RPMI8226 (cell line): ENCODE measurements at regions not wholly inside any gene's neighbourhood (a gene's known extent, or its start where the extent isn't known, plus 50 kb on each side); places are given as distances from the start of the nearest gene placed in this dataset.

ENCODE experiments used
- DNase-seq: peaks from one replicate; pipeline ENCODE4 v3.0.0-alpha.2; 2015

DNA sequence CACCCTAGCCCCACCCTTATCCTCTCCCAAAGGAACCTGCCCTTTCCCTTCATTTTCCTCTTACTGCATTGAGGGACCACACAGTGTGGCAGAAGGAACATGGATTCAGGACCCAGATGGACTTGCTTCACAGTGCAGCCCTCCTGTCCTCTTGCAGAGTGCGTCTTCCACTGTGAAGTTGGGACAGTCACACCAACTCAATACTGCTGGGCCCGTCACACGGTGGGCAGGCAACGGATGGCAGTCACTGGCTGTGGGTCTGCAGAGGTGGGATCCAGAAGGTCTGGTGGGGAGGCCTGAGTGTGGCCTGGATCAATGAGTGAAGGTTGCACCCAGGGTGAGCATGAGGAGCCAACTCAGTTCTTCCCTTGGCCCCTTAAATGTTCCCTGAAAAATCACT is 129.9 kb upstream of the B3GAT1 start:
- no peak for DNase-seq

DNA sequence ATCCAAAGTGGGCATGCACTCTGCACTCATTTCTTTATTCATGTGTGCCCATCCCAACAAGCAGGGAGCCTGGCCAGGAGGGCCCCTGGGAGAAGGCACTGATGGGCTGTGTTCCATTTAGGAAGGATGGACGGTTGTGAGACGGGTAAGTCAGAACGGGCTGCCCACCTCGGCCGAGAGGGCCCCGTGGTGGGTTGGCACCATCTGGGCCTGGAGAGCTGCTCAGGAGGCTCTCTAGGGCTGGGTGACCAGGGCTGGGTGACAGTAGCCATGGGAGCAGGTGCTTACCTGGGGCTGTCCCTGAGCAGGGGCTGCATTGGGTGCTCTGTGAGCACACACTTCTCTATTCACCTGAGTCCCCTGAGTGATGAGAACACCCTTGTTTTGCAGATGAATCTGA is 129.3 kb upstream of the B3GAT1 start:
- no peak for DNase-seq

DNA sequence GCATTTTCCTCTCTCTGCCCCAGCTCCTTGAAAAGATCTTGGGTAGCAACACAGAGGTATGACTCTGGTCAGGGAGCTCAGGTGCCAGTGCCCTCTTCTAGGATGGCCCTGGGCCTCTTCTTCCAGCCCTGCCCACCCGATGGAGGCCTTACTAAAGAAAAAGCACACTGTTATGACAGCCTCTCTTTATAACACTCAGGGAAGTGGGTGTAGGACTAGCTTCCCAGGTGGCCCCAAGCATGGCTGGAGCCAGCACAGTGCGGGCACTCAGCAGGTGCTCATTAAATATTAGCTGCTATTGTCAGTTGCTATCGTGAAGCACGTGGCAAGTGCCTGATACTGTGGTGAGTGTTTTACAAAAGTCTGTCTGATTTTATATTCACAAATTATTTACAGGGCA is 127.2 kb upstream of the B3GAT1 start:
- no peak for DNase-seq

DNA sequence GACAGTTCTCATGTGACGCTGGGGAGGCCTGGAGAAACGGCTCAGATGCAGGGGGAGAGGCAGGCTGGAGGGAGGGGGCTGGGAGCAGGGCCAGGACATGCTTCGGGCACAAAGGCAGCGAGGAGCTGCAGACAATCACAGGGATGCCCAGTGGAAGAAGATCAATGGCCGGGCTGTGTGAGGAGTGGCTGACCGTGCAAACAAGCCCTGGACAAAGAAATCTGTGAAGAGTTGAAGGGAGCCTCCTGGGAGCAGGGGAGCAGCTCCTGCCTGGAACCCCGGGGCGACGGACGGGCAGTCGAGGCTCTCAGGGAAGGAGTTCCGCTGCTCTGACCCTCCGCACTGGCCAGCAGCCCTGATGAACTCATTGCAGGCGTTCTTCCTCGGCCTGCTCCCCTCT is 126.7 kb upstream of the B3GAT1 start:
- DNase-seq: no peak

DNA sequence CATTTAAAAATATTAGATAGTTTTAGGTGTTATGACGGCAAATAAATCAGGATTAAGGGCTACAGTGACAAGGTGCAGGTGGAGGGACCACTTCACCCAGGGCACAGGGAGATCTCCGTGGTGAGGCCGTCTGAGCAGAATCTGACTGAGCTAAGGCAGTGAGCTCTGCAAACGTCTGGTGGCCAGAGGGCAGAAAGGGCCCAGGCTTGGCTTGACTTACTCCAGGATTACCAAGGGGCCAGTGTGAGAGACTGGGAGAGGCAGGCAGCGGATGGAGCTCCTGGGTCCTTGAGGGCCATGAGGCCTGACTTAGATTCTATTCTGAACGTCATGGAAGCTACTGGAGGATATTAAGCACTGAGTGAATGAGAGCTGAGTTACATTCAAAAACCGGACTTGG is 125.9 kb upstream of the B3GAT1 start:
- DNase-seq: no peak

DNA sequence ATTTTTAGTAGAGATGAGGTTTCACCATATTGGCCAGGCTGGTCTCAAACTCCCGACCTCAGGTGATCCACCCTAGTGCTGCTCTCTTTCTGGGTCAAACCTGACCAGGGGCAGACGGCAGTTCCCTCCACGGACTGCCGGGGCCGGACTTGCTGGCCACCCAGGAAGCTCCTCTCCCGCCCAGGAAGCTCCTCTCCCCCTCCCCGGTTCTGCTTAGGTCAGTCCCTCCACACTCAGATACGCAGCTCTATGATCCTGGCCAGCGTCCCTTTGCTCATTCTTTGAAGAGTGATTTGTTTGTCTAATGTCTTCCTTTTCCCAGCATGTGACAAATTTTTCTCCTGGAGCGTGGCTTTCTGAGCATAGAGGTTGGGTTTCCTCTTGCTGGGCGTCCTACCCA is 125.3 kb upstream of the B3GAT1 start:
- no peak for DNase-seq

DNA sequence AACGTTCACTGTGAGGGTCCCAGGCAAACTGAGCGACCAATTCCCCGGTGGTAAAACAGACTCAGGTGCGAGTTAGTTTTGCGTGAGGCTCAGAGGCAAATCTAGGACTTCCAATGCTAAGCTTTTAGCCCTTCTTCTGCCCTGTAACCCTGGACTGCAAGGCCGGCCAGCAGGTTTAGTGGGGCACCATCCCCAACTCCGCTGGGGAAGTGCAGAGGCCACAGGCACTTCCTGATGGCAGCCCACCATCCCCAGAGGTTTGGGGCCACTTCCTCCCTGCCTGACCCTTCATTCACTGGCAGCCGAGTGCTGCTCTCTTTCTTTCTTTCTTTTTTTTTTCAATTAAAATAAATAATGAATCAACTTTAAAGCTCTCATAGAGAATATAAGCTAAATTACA is 124.6 kb upstream of the B3GAT1 start:
- DNase-seq: no peak

DNA sequence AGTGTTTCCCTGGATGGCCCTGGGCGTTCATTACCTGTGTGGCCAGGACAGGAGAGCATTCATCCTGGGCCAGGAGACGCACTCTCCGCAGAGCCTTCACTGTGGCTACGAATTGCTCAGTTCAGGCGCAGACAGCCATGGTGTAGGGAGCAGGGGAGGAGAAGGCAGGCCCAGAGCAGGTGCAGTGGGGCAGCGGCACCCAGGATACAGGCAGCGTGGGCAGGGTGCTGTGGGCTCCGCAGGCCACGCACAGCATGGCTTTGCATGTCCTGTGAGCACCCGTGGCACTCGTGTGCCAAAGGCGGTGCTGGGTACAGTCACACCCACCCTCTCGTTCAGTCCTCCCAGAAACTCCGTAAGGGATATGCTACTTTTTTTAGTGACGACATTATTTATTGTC is 124.2 kb upstream of the B3GAT1 start:
- no peak for DNase-seq

DNA sequence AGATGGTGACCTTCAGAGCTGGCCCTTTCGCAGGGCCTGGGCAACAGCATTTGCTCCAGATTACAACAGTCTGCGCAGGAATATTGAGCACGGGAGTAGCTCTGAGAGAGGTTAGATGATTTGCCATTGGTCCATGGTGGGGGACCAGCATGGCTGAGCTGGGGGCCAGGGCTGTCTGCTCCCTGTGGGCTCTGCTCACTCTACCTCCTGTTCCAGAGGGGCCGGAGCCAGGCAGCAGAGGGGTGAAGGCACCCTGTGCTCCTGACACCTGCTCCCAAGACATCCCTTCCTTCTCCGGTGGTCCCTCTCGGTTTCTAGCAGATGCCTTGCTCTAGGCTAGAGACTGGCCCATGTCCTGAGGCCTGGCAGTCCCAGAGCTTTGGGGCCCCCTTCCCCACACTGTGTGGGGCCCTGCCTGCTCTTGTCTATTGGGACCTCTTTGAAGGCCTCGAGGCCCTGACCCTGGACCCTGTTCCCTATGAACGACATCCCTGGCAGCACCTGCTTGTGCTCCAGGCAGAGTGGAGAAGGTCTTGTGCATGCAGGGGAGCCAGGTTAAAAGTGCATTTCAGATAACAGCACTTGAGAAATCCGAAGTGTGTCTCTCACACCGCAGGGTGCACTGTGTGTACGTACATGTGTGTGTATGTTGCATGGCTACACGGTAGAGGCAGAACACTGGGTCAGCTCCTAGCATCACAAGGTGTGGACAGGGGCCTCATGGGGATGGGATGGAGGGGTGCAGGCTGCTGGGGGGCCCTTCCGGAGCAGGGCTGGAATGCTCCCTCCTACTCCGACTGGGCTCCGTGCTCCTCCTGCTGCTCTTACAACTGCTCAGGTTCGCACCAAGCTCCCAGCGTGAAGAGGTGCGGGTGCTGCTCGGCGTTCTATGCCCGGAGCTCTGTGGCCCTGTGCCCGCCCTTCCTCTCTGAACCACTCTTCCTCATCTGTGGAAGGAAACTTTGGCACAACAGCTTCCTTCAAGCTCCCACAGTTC is 123.3 kb upstream of the B3GAT1 start:
- DNase-seq: no peak

DNA sequence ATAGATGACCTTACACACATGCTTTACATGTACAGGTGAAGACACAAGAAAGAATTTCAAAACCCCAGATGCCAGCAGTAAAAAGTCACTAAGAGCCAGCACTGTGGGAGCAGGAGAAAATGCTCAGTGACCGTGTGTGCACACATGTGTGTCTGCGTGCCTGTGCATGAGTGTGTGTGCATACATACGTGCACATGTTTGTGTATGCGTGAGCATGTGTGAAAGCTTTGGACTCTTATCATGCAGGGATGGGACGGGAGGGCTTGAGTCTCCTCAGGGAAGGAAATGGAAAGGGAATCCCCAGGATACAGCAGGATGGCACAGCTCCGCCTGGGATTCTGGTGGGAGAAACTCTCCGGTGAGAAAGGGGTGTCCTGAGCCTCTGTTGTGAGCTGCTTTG is 121.5 kb upstream of the B3GAT1 start:
- DNase-seq: no peak

DNA sequence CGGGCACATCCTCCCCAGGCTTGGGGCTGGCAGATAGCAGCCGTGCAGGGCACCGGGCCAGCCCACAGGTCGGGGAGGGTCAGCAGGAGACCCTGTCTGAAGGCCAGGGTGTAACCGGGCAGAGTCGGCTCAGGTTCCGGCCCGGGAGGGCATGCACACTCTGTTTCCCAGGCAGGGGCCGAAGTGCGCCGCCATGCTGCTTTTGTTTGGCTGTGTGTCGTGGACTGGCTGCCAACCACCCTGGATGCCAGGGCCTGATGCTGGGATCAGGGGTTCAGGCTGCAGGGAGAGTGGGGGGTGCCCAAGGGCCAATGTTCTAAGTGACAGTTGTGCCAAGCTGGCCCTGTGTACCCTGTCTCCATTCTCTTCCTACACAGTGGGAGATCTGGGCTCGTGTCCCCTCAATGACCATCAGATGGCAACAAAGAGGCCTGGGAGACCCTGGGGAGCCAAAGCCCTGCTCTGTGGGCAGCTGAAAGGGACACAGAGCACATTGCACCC is 120.9 kb upstream of the B3GAT1 start:
- DNase-seq: no peak

DNA sequence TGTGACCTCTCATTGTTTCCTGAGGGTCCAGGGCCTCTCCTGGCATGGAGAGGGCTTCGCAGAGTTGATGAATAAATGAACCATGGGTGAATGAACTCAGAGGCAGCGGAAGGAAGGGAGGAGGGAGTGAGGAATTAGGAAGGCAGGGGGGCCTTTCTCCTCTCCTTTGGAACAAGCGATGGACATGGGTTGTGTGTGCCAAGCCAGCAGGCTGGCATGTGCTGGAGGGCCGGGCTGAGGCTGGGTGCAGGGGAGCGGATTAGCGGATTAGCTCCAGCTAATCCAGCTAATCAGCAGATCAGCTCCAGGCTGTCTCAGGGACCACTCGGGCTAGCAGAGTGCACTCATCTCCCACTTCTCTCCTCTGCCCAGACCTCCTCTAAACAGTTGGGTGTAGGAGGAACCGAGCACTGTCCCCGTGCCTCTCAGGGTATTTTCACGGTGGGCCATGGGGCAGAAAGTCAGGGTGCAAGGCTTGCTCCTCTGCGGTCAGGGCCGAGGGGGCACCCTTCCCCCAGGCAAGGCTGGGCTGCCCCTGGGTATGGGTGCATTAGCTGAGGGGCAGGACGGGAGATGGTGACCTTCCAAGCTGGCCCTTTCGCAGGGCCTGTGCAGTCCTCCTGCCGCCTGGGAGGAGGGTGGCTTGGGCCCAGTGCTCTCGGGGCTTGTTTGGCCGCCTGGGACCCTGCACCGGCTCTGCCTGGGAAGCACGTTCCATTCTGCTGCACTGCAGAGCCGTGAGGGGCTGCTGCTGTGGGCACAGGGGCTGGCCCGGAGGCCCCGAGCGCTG is 120.3 kb upstream of the B3GAT1 start:
- no peak for DNase-seq

DNA sequence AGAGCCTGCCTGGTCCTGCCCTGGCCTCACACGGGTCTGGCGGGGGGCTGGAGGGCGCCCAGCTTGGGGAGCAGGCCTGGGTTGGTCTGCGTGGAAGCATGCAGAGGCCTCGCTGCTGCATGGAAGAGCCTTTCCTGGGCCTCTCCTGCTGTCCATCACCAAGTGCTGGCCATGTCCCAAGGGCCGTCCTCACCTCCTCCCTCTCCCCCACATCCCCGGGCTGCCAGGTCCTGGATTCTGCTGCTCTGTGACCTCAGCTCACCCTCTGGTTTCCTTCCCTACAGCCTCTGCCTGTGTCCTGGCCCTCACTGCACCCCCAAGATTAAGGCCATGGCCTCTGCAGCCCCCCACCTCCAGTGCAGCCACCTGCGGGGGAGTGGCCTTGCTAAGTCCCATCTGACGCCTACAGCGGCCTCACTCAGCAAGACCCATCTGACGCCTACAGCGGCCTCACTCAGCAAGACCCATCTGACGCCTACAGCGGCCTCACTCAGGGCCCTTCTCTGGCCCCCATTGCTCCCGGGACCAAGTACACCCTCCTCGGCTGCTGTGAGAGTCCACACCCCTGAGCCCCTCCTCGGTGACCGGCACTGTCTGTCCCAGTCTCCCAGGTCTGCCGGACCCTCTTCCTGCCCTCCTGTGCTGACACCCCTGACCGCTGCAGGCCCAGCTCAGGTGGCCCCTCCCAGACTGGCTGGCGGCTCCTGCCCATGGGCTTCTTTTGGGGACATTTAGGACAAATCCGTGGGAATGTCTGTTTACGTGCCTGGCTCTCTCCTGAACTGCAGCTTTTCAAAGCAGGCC is 119.5 kb upstream of the B3GAT1 start:
- no peak for DNase-seq

DNA sequence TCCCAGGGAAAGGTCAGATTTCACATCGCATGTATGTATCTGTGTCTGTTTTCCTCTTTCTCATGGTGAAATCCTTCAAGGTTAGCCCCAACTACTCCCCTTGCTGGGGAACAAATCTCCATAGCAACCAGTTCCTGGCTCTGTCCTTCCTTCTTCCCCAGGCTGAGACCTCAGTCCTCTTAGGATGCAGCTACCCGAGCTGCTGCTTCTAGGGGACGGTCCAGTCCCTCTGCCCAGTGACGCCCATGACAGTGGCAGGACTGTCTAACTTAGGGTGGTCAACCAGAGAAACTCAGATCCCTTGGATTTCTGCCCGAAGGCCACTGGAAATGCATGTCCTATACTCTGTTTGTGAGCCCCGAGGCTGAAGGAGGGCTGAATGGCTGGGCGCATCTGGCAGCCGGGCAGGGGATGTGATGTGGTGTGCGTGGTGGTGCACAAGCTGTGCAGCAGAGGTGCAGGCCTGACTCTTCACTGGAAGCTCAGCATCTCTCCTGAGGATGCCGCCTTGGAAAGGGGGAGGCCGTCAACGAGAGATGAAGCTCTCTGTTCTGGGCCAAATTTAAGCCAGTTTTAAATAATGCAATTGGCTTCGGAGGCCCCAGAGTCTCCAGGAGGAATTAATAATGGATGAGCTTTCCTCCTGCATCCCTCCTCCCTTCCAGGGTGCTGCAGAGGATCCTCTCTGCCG is 118.7 kb upstream of the B3GAT1 start:
- DNase-seq: no peak

DNA sequence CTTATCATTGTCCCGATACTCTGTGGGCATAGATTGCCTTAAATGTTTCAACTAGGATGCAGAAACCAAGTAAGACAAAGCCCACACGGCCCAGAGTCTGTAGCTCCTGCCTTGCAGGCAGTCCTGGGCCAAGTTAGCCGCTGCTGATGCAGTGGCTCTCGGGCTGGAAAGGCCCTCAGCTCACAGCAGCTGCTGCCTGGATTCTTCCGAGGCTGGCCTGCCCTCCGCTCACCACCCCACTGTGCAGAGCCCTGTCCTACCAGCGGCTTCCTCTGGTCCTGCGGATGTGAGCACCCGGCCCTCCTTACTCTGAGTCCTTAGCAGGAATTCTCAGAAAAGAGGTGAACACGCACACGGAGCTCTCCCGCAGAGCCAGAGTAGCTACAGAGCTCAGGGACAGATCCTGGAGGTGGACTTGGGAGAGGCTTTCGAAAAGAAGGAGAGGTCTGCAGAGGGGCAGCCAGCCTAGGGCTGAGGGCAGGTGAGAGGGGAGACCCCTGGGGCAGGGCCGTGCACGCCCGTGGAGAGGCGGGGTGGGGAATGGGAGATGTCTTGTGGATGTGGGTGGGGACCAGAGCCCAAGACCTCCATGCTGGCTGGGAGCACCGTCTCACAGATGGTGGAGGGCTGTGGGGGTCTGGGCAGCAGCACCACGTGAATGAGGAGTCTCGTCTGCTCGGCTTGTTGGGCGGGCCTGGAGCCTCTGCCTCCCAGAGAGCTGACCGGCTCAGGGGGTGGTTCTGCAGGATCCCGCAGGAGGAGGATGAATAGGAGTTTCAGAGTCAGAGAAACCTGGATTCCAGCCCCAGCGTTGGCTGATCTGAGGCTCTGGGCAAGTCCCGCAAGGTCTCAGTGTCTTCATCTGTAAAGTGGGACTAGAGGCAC is 117.4 kb upstream of the B3GAT1 start:
- DNase-seq: no peak

DNA sequence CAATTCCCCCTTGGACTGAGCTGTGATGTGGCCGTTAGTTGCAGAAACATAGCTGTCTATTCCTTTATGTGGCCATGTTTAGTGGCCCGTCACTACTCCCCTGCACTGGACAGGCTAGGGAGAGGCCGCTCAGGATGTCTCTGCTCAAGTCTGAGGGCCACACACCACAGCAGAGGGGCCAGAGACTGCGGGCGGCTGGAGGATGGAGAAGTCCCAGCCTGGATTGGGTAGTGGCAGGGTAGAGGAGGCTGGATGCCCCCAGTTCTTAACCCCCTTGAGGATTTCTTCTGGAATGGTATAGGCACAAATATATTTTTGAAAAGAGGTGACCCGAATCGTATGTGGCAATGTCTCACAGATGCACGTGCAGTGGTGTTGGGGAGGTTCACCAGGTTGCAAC is 116.4 kb upstream of the B3GAT1 start:
- DNase-seq: no peak

DNA sequence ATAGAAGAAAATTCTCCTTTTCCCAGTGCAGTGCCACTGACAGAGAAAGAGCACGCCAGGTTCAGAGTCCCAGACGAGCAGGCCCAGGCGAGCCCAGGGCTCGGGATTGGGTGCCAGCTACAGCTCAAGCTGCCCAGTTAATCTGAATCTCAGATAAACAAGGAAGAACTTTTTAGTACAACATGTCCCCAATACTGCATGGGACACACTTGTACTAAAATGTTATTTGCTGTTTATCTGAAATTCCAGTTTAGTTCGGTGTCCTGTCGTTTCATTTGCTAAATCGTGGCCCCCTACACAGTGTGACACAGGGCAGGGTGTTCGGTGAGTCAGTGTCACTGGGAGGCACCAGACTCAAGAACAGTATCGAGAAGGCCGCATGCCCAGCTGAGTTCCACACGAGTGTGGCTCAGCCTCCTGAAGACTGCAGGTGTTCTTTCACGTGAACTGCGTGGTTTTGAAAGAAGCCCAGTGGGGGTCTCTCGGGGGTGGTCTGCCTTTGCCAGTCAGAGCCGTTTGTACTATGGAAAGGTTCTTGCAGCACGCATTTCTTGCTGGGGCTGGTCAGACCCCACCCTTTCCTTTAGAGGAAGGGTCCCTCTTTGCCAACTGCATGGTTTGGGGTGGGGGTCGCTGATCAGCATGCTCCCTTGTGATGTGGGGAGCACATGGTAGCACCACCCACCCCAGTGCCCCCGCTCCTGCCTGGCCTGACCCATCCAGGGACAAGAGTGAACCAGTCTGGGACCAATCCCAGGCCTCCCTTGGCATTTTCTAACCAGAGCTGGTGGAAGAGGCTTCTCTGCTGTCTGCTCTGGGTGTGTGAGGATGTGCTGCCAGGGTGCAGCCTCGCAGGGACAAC is 115.6 kb upstream of the B3GAT1 start:
- DNase-seq: no peak

DNA sequence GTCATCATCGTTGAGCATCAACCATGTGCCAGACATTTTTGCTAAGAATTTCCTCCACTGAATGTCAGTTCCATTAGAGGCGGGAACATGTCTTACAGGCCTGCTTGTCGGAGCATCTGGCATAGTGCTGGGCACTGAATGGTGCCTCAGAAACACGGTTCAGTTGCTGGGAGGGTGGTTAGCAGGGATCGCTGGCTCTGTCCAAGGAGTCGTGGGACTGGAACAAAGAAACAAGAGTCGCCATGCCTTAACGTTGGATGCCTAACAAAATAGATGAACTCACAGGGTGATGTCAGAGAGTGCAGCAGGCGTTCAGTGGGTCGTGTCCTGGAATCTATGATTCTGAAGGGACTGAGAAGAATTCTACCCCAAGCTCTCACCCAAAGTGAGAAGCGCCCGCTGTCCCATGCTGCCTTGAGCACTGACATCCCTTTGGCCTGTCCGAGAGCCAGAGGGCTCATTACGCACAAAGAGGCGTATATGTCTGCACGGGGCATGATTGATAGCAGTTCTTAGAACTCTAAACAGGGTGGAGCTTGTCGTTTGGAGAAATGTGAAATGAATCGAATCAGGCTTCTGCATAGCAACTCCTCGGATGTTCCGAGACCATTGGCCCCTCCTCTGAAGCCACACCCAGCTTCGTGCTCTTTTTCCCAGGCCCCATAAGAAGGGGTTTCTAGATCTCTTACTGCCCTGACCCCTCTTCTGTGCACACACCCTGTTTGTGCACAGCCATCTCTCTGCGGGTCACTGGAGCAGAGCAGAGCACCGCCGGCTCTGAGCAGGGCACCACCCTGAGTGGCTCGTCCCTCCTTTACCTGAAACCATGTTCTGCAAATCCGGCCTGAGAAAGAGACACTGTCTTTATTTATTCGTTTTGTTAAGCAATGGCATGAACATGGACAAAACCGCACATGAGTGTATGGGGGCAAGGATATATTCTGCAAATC is 113.1 kb upstream of the B3GAT1 start:
- DNase-seq: no peak

DNA sequence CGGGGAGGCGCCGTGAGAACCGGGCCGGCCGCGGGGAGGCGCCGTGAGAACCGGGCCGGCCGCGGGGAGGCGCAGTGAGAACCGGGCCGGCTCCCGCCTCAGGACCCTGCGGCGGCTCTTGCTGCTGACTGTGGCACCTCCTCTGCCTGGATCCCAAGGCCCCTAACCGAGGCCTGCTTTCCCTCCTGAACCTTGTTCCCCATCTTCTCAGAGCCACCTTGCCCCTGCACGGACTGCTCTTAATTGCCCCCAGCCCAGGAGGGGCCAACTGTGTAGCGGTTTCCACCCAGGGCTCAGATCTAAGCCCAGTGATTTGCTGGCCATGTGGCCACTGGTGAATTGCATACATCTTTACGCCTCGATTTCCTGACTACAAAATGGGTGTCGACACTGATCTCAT is 112.2 kb upstream of the B3GAT1 start:
- DNase-seq: no peak
